ENCODE measurements at regions not wholly inside any gene's neighbourhood (a gene's known extent, or its start where the extent isn't known, plus 50 kb on each side); places are given as distances from the start of the nearest gene placed in this dataset.

DNA sequence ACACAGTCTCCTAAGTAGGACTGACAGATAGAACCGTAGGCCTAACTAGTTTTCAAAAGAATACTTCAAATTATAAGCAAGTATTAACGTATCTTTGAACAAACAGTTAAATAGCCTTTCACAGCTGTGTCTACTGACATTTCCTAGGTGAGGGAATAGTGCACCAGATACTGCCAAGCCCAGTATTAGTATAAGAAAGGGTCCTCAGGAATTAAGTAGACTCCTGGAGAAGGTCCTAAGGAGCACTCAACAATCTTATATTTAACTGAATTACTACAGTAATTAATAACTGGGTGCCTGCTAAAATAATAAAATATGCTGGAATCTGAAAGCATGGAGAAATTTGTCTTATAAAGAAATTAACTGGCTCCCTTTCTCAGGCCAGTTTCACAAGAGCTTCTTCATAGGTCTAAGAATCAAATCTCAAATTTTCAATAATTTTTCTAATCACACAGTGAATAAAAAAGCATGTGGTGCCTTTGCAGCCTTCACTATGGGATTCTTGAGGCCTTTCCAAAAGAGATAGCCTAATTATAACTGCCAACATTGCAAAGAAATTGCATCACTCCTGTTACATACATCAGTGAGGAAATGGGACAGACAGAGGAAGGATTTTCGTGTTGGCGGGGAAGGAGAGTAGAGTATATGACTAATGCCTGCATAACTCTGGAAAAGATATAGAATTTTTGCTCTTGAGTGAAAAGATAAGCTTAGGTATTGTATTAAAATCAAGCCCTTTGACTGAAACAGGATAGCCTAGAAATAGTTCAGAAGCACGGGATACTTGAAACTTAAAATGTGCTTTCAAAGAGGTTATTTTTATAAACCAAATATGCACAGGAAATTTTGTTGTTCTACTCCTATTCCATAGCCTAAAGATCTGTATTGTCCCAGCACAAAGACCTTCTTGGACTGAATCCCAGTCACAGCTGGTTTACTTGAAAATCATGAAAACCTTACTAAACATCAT is 228.6 kb upstream of the STK17B start:
- peak overlapping the region; percentile 71 for H3K27ac Mint-ChIP-seq (ENCODE audit: low read depth, unreplicated experiment)
- no peaks in the 10 kb centered on the region for H3K9me3 Mint-ChIP-seq (ENCODE audit: unreplicated experiment)
- TSS peak; percentile 93 for BruUV-seq (replicated peaks)
- peak; percentile 93 for DNase-seq (ENCODE audit: unreplicated experiment)
- H3K27me3 Mint-ChIP-seq (ENCODE audit: insufficient read depth, unreplicated experiment): no peaks in the 10 kb centered on the region
- H3K36me3 Mint-ChIP-seq (ENCODE audit: insufficient read depth, unreplicated experiment): no peaks in the 10 kb centered on the region
- TF ChIP-seq, protein P1, sequence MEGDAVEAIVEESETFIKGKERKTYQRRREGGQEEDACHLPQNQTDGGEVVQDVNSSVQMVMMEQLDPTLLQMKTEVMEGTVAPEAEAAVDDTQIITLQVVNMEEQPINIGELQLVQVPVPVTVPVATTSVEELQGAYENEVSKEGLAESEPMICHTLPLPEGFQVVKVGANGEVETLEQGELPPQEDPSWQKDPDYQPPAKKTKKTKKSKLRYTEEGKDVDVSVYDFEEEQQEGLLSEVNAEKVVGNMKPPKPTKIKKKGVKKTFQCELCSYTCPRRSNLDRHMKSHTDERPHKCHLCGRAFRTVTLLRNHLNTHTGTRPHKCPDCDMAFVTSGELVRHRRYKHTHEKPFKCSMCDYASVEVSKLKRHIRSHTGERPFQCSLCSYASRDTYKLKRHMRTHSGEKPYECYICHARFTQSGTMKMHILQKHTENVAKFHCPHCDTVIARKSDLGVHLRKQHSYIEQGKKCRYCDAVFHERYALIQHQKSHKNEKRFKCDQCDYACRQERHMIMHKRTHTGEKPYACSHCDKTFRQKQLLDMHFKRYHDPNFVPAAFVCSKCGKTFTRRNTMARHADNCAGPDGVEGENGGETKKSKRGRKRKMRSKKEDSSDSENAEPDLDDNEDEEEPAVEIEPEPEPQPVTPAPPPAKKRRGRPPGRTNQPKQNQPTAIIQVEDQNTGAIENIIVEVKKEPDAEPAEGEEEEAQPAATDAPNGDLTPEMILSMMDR (IDR thresholded peaks at IDR 0.05; ENCODE audit: unreplicated experiment): no peak
- no peak overlapping the region for H3K4me3 Mint-ChIP-seq (ENCODE audit: unreplicated experiment)
- peaks cover 23% of the 10 kb centered on the region for H3K4me1 Mint-ChIP-seq (ENCODE audit: insufficient read depth, unreplicated experiment)
- ChIA-PET POLR2A (interaction anchor here (0.6 to 1.2 kb wide), 4 partner anchors 13 to 468 kb away, joined by 3 to 5 read pairs (median 3); no protein-coding TSS in a partner anchor), CTCF (interaction anchor here (0.6 to 2.0 kb wide), 5 partner anchors 14 to 1726 kb away, joined by 3 to 8 read pairs (median 4); no protein-coding TSS in a partner anchor)
- intact Hi-C loops (cut with micrococcal nuclease): loop anchor here (5.0 kb wide), 1 partner anchor 242 kb away; no protein-coding TSS in a partner anchor

DNA sequence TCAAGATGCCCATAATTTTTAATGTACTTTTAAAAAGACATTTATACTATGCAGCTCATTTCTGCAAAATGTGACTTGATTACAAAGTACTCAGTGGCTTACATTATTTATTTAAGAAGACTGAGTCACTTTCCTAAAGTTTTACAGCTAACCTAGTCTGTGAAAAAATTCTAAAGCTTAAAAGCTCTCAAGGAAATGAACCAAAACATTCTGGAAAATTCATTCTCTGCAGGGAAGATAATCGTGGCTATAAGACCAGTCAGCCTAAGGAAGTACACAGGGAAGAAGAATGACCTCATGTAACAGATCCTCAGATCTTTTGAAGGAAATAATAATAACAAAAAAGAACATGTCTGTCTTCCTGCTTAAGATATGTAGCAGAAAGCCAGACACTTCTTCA is 232.1 kb upstream of the STK17B start:
- TF ChIP-seq, protein P1 (IDR thresholded peaks at IDR 0.05; ENCODE audit: unreplicated experiment): no peak
- Mint-ChIP-seq H3K27me3 (ENCODE audit: insufficient read depth, unreplicated experiment) (no peaks in the 10 kb centered on the region), H3K4me3 (ENCODE audit: unreplicated experiment) (no peak overlapping the region), H3K36me3 (ENCODE audit: insufficient read depth, unreplicated experiment) (no peaks in the 10 kb centered on the region), H3K9me3 (ENCODE audit: unreplicated experiment) (no peaks in the 10 kb centered on the region), H3K4me1 (ENCODE audit: insufficient read depth, unreplicated experiment) (peaks cover 20% of the 10 kb centered on the region), H3K27ac (ENCODE audit: low read depth, unreplicated experiment) (peak overlapping the region; percentile 46)
- no peak for DNase-seq (ENCODE audit: unreplicated experiment)
- POLR2A ChIA-PET: no interaction called here
- intact Hi-C loops (cut with micrococcal nuclease): loop anchor here (5.0 kb wide), 1 partner anchor 239 kb away; no protein-coding TSS in a partner anchor
- CTCF ChIA-PET: no interaction called here
- no TSS peak for BruUV-seq (replicated peaks)

DNA sequence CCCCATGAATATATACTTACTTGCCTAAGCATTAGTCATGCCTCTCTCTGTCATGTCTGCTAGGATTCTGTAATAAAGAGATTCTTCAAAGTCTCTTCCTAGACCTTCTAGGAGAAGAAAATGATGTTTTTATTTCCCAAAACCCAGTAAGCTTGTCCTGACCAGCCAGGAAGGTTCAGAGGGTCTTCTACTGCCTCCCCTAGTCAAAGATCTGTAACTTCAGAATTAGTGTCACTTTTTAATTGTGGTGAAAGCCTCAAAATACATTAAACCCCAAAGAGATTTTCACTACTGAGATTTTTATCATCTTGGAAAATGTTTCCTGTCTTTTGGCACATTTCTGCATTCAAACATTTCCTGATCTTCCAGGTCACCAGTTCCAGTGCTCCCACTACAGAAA is 232.9 kb upstream of the STK17B start:
- Mint-ChIP-seq H3K27me3 (ENCODE audit: insufficient read depth, unreplicated experiment) (no peaks in the 10 kb centered on the region), H3K9me3 (ENCODE audit: unreplicated experiment) (no peaks in the 10 kb centered on the region), H3K4me1 (ENCODE audit: insufficient read depth, unreplicated experiment) (peaks cover 18% of the 10 kb centered on the region), H3K4me3 (ENCODE audit: unreplicated experiment) (no peak overlapping the region), H3K36me3 (ENCODE audit: insufficient read depth, unreplicated experiment) (no peaks in the 10 kb centered on the region), H3K27ac (ENCODE audit: low read depth, unreplicated experiment) (no peak overlapping the region)
- ChIA-PET POLR2A (no interaction called here), CTCF (interaction anchor here (0.7 to 1.1 kb wide), 2 partner anchors 45 to 49 kb away, joined by 3 to 6 read pairs; no protein-coding TSS in a partner anchor)
- no TSS peak for BruUV-seq (replicated peaks)
- intact Hi-C loops (cut with micrococcal nuclease): loop anchor here (5.0 kb wide), 1 partner anchor 238 kb away; no protein-coding TSS in a partner anchor
- no peak for DNase-seq (ENCODE audit: unreplicated experiment)
- TF ChIP-seq, protein P1 (IDR thresholded peaks at IDR 0.05; ENCODE audit: unreplicated experiment): no peak

DNA sequence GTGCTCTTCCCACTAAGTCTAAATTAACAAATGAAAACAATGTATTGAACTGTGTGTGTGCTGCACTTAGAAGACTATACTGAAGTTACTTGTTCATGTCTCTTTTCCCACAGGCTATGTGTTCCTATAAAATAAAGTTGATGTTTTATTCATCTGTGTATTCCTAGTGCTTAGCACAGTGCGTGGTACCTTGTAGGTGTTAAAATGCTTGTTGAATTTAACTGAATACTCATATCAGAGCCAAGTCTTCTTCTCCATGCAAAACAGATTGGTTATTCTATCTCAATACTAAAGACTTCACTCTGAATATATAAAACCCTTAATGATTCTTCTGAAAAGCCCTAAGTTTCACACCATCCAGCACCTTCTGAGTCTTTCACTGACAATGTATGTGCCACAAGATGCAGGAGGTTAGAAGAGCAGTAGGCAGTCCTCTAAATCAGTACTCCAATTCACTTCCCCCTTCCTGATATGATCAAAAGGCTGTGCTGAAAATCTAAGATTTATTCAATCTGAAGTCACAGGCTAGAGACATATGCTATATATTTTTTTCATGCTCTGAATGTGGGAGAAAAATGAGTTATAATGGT is 231.7 kb upstream of the CCDC150 start:
- H3K4me1 Mint-ChIP-seq (ENCODE audit: insufficient read depth, unreplicated experiment): peaks cover 9% of the 10 kb centered on the region
- ChIA-PET CTCF (no interaction called here), POLR2A (no interaction called here)
- no peaks in the 10 kb centered on the region for H3K9me3 Mint-ChIP-seq (ENCODE audit: unreplicated experiment)
- no peaks in the 10 kb centered on the region for H3K36me3 Mint-ChIP-seq (ENCODE audit: insufficient read depth, unreplicated experiment)
- intact Hi-C loops (cut with micrococcal nuclease): no loop called here
- no peak for DNase-seq (ENCODE audit: unreplicated experiment)
- no peak overlapping the region for H3K27ac Mint-ChIP-seq (ENCODE audit: low read depth, unreplicated experiment)
- no peak overlapping the region for H3K4me3 Mint-ChIP-seq (ENCODE audit: unreplicated experiment)
- TF ChIP-seq, protein P1 (IDR thresholded peaks at IDR 0.05; ENCODE audit: unreplicated experiment): no peak
- H3K27me3 Mint-ChIP-seq (ENCODE audit: insufficient read depth, unreplicated experiment): no peaks in the 10 kb centered on the region
- BruUV-seq (replicated peaks): no TSS peak
